ENCODE measurements at regions not wholly inside any gene's neighbourhood (a gene's known extent, or its start where the extent isn't known, plus 50 kb on each side); places are given as distances from the start of the nearest gene placed in this dataset.

- no peaks in the 10 kb centered on the region for H3K9me3 ChIP-seq (ENCODE audit: control insufficient read depth, insufficient read depth, low read depth, low read length)
- H3K36me3 ChIP-seq (ENCODE audit: control insufficient read depth in 2 of 2, insufficient read depth in 1 of 2, low read length in 2 of 2) = no peaks in the 10 kb centered on the region
- H3K4me3 ChIP-seq (ENCODE audit: low read depth, low read length) = no peak overlapping the region
- no peak overlapping the region for H3K27ac ChIP-seq (ENCODE audit: extremely low read depth, low read depth, low read length)
- TF ChIP-seq ZFP69B (tag by site-specific recombination; IDR thresholded peaks at IDR 0.05) (no peak), ZSCAN30 (tag by site-specific recombination; IDR thresholded peaks at IDR 0.05) (no peak), ZNF184 (tag by site-specific recombination; IDR thresholded peaks at IDR 0.05) (no peak), ZBTB20 (tag by site-specific recombination; IDR thresholded peaks at IDR 0.05) (no peak), KLF16 (tag by site-specific recombination; IDR thresholded peaks at IDR 0.05) (no peak), ZNF692 (tag by site-specific recombination; IDR thresholded peaks at IDR 0.05) (no peak), ZNF26 (tag by site-specific recombination; IDR thresholded peaks at IDR 0.05) (no peak), ZNF37A (tag by site-specific recombination; IDR thresholded peaks at IDR 0.05) (no peak)
- POLR2A ChIA-PET = no interaction called here
- CTCF ChIA-PET = no interaction called here
- H3K4me1 ChIP-seq (ENCODE audit: control insufficient read depth, insufficient read depth, low read length) = no peaks in the 10 kb centered on the region
Measured at GRCh38 chr5:68770551-68770950, 323.3 kb upstream of the SLC30A5 start.

- CTCF ChIA-PET = no interaction called here
- POLR2A ChIA-PET = no interaction called here
Measured at GRCh38 chr5:68771221-68771620, 322.6 kb upstream of the SLC30A5 start.

GRCh38 chr5:68771732-68772131, 322.1 kb upstream of the SLC30A5 start:
- Histone ChIP-seq H3K4me3 (ENCODE audit: low read depth, low read length) (no peak overlapping the region), H3K9me3 (ENCODE audit: control insufficient read depth, insufficient read depth, low read depth, low read length) (no peaks in the 10 kb centered on the region), H3K4me1 (ENCODE audit: control insufficient read depth, insufficient read depth, low read length) (no peaks in the 10 kb centered on the region), H3K27ac (ENCODE audit: extremely low read depth, low read depth, low read length) (no peak overlapping the region), H3K36me3 (ENCODE audit: control insufficient read depth in 2 of 2, insufficient read depth in 1 of 2, low read length in 2 of 2) (no peaks in the 10 kb centered on the region)
- ChIA-PET POLR2A (no interaction called here), CTCF (interaction anchor here (0.6 kb wide), 1 partner anchor 11 kb away, joined by 3 read pairs; no protein-coding TSS in a partner anchor)
- TF ChIP-seq ZNF510 (tag by site-specific recombination; IDR thresholded peaks at IDR 0.05; ENCODE audit: insufficient replicate concordance) = no peak
- no peak for TF ChIP-seq ZBTB10 (tag by site-specific recombination; IDR thresholded peaks at IDR 0.05)
- no peak for TF ChIP-seq ZNF785 (tag by site-specific recombination; IDR thresholded peaks at IDR 0.05)
- no peak for TF ChIP-seq ZNF660 (tag by site-specific recombination; IDR thresholded peaks at IDR 0.05)
- no peak for TF ChIP-seq PRDM4 (tag by site-specific recombination; IDR thresholded peaks at IDR 0.05)
- TF ChIP-seq HIC1 (tag by site-specific recombination; IDR thresholded peaks at IDR 0.05) = no peak
- TF ChIP-seq ZNF555 (tag by site-specific recombination; conservative IDR thresholded peaks at IDR 0.05) = no peak
- TF ChIP-seq ZNF792 (tag by site-specific recombination; IDR thresholded peaks at IDR 0.05) = no peak
- TF ChIP-seq ZNF423 (tag by site-specific recombination; IDR thresholded peaks at IDR 0.05) = no peak
- no peak for TF ChIP-seq ZNF112 (tag by site-specific recombination; IDR thresholded peaks at IDR 0.05)

More at GRCh38 chr5:68771221-68771620, 322.6 kb upstream of the SLC30A5 start:
- TF ChIP-seq ZSCAN4 (tag by site-specific recombination; IDR thresholded peaks at IDR 0.05) = no peak
- TF ChIP-seq ZNF585B (tag by site-specific recombination; IDR thresholded peaks at IDR 0.05) = 0 out of 2 replicates have a peak, but pooled peaks have one; percentile 6
- H3K4me3 ChIP-seq (ENCODE audit: low read depth, low read length) = no peak overlapping the region
- H3K36me3 ChIP-seq (ENCODE audit: control insufficient read depth in 2 of 2, insufficient read depth in 1 of 2, low read length in 2 of 2) = no peaks in the 10 kb centered on the region
- H3K4me1 ChIP-seq (ENCODE audit: control insufficient read depth, insufficient read depth, low read length) = no peaks in the 10 kb centered on the region
- H3K9me3 ChIP-seq (ENCODE audit: control insufficient read depth, insufficient read depth, low read depth, low read length) = no peaks in the 10 kb centered on the region
- no peak overlapping the region for H3K27ac ChIP-seq (ENCODE audit: extremely low read depth, low read depth, low read length)
